HG03135 (cell line): ENCODE measurements at regions not wholly inside any gene's neighbourhood (a gene's known extent, or its start where the extent isn't known, plus 50 kb on each side); places are given as distances from the start of the nearest gene placed in this dataset.

Experiments used
- ATAC-seq: cut with Tn5 transposase; IDR thresholded peaks from one replicate; pipeline ENCODE4 v1.9.1; 2021; ENCODE audit warnings: mild to moderate bottlenecking, moderate library complexity; ENCODE audit not compliant: unreplicated experiment

- ATAC-seq, result no peak
Measured at GRCh38 chr4:144202081-144202480, 61.6 kb upstream of the GYPA start.

DNA sequence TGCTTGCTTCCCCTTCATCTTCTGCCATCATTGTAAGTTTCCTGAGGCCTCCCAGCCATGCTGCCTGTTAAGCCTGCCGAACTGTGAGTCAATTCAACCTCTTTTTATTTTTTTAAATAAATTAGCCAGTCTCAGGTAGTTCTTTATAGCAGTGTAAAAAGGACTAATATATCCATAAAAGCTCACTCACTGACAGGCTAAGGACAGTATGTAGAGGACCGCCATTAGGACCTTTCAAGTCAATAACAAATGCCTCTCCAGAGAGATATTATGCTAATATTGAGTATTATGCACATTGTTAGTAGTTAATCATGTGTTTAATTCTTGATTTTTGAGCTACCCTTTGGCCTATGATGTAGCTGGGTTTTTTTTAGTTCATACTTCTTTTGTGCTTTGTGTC is 62.6 kb upstream of the GYPA start:
- no peak for ATAC-seq

DNA sequence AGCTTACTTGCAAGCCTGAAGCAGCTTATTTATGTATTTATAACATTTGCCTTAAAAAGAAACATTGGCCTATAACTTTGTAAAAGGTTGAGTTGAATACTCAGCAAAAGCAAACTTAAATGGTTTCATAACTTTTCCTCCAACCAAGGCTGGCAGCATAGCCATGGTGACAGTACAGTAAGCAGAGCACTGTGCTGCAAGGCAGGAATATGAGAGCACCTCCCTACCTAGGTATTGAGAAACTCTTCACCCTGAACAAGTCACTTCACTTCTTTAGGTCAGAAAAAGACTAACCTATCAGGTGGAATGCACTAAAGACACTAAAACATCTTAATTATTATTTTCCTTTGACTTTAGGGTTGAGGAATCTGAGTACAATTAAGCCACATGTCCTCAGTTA is 63.9 kb upstream of the GYPA start:
- no peak for ATAC-seq

DNA sequence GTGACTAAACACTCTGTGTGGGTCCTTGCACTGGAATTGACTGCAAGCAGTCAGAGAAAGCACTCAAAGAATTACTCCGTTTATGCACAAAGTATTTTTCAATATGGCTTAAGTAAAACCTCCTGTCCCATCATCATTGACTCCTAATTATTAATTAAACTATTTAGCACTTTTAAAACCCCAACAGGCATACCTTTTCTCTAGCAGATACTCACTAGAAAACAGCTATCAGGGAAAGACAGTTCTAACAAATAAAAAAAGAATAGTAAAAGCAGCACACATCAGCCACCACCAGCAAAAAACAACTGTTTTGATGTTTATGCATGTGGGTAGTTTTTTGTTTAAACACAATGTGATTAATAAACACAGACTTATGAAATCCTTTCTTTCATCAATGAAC is 66.2 kb upstream of the GYPA start:
- no peak for ATAC-seq

DNA sequence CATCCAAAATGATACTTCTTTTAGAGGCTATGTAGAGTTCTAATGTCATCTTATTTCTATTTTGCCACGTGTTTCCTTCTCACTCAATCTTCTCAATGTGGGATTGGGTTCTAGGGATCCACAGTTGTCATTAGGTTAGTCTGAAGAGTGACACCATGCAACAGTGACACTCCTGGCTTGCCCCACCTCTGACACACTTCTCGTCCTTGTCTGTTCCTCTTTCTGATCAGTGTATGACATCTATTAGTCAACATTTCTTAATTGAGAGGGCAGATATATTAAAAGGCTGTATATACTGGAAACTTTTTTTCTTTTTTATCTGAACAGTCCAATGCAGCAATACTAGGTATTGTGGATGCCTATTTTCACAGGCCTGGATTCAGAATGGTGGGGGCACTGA is 67.6 kb upstream of the GYPA start:
- no peak for ATAC-seq

DNA sequence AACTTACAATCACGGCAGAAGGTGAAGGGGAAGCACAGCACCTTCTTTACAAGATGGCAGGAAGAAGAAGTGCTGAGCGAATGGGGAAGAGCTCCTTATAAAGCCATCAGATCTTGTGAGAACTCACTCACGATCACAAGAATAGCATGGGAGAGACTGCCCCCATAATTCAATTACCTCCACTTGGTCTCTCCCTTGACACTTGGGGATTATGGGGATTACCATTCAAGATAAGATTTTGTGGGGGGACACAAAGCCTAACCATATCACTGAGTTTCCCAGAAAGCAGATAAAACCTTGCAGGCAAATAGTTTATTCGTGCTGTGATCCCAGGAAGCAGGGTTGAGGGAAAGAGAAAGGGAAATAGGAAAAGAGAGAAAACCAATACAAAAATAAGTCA is 69.0 kb upstream of the GYPA start:
- ATAC-seq, result no peak

DNA sequence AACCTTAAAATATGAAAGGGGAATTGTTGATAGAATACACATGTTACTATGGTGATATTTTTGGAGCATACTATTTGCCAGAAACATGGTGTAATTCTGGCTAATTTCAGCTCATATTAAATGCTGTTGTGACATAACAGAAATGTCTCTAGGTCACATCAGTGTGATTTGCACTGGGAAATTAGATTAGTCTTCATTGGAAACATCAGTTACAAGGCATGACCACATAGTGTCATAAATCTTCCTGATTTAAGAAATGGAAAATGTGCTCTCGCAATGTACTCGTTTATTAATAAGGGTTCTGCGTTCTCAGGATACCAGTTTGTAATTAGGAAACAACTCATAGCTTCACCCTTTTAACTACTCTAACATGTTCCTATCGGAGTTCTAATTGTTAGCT is 72.9 kb upstream of the GYPA start:
- no peak for ATAC-seq

GRCh38 chr4:144223149-144223548 is 82.6 kb upstream of the GYPA start:
- ATAC-seq, result no peak

DNA sequence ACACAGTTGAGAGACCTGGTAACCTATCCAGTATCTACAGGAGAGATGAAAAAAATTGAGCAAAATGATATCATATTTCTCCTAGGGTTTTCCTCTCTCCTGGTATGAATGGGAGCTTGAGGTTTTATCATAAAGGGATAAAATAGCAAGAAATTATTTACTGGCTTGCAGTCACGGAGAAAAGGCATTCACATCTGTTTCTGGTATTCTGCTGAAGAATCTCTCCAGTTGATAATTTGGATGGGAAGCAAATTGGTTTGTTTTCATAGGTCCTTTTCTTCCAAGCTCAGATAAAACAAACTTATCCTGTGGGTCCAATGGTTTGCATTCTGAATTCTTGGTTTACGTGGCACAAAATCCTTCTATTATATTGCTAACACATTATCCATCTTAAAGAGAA is 83.1 kb upstream of the GYPA start:
- no peak for ATAC-seq

DNA sequence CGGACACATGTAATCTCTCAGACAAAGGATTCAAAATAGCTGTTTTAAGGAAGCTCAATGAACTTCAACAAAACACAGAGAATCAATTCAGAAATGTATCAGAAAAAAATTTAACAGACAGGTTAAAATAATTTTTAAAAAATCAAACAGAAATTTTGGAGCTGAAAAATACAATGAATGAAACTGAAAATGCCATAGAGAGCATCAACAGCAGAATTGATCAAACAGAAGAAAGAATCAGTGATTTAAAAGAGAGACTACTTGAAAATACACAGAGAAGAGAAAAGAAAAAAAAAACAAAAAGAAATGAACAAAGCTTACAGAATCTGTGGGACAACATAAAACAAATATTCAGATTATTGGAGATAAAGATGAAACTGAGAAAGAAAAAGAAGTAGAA is 118.8 kb upstream of the GYPA start:
- ATAC-seq, result no peak

- no peak for ATAC-seq
Measured at GRCh38 chr4:144267084-144267483, 126.6 kb upstream of the GYPA start.

DNA sequence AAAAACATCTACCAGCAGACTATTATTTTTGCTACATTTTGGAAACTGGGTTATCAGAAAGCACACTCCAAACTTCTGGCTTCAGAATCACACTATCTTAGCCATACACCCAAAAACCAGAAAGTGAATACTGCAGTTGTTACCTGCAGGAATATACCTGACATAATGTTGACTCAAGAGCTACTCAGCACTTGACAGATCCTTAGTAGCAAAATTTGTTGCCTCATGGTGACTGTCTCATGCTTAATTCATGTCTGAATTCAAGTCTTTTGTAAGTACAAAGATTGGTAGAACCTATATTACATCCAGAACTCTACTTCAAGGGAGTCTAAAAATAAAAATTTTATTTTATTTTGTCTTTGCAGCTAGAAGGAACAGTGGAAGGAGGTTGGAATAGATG is 140.2 kb upstream of the GYPA start:
- no peak for ATAC-seq

GRCh38 chr4:144283526-144283925 is 143.0 kb upstream of the GYPA start:
- ATAC-seq, result no peak

GRCh38 chr4:144284026-144284425 is 143.5 kb upstream of the GYPA start:
- ATAC-seq, result no peak

DNA sequence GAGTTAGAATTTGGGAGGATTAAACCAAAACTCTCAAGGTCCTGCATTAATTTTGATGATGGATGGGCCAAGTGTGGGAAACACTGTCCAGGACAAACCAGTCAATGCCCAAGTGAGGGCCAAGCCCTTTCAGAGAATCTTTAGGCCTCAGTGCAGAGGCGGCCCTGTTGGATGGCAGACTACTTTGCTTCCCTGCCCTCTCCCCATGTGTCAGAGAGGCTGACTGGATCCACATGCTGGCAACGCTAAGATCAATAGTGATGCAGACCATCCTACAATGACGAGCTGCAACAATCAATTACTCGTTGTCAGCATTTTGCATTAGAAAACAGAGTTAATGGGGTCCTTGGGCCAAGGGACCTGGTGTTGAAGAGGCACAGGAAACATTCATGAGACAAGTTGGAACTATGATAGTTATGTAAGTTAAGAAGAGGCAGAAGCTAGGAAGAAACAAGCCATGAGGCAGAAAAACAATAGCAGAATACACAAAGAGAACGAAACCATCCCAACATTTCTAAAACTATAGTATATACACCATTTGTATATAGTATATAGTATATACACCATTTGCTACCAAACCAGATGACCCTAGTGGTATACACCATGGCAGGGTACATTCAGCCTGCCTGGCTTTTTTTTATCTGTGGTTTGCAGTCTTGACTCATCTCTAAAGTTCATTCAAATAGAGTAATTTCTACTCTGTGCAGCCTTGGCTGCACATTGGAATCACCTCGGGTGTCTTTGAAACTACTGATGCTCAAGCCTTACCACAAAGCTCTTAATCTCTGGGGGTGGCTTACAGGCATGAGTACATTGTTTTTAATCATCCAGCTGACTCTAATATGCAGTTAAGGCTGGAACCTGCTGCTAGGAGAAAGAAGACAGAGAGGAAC is 147.7 kb upstream of the GYPA start:
- ATAC-seq, result peak; percentile 60

- ATAC-seq, result no peak
Measured at GRCh38 chr4:144289667-144290428, 149.3 kb upstream of the GYPA start.

DNA sequence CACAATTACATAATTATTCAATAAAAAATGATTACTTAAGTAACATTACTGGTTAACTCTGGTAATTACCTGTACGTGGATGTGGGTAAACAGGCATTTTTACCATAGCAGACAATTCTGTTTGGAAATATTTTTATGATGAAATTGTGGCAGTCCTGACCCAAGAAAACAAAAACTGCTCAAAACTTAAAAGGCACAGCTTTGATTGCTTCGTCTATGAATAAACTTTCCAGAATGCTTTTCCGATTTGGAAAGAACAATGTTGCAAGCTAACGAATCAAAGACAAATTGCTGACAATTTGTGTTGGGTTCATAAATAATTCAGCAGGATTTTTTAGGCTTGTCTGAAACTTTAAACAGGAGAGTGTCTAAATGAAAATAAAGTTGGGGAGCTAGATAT is 150.6 kb upstream of the GYPA start:
- no peak for ATAC-seq

DNA sequence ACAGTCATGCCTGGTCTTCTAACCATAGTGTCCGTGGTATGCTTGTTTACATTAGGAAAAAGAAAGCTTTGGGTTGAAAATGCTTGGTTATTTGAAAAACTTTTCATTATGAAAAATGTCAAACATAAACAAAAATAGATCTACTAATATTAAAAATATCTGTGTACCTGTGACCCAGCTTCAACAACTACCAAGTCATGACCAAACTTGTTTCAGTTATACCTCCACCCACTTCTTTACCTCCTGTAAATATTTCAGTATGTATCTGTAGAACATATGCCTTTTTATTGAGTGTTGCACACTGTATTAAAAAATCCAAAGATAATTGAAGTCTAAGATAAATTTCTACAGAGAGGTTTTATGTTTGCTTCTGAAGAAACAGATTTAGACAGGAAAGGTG is 153.7 kb upstream of the GYPA start:
- no peak for ATAC-seq

DNA sequence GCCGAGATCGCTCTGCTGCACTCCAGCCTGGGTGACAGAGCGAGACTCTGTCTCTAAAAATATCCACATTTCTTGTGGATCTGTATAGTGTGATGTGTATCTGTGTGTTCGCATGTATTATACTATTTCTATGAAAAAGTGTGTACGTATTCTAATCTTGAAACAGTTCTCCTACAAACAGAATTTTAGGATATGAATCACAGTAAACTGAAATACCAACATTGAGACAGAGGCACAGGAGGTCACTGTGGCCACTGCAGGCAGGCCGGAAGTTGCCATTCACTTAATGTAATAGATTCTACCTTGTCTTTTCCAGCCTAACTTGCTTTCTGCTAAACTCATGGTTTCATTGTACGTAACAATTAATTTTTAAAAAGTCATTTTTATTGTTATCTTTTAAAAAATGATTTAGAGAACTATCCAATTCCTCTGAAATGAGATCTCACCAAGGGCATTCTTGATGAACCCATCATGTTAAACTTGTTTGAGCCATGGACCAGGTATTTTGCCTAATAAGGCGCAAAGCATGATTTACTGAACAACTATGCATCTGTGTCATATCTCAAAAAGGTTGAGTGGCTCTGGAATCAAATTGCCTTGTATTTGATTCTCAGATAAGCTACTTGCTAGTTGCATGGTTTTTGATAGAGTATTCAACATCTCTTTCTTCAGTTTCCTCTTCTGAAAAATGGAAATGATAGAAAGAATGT is 154.9 kb upstream of the GYPA start:
- no peak for ATAC-seq

GRCh38 chr4:144296941-144297340 is 156.4 kb upstream of the GYPA start:
- ATAC-seq, result no peak

DNA sequence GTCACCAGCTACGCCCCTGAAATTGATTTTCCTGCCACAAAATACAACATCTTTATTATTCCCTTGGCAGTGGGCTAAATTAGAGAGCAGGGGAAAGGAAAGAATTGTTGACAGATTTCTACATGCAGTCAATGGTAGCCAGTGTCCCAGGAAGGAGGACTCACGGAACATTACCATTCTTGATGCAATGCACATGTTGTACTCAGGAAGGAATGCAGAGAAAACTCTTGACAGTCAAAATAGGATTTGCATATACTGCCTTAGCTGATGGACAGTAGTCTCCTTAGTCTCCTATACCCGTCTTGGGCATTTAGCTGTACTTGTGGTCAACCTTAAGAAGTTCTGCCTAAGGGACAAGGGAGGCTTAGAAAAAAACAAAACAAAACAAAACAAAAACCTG is 158.0 kb upstream of the GYPA start:
- ATAC-seq, result no peak

DNA sequence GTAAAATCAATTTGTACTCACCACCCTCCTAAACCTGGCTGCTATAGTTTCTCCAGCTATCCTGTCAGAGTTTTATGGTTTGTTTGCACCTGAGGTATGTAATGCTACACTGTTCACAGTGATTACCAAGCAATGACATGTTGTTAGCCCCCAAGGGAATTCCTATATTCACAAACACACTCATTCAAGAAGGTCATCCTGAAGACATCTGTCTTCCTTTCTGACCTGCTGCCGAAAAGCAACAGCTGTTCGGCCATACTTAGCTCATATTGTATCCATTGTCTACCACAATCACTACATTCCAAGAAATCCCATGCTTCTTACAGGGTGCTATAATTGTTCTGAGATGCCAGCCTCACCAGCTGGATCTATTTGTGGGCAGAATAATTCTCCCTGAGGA is 160.1 kb upstream of the GYPA start:
- no peak for ATAC-seq
